ENCODE measurements at regions not wholly inside any gene's neighbourhood (a gene's known extent, or its start where the extent isn't known, plus 50 kb on each side); places are given as distances from the start of the nearest gene placed in this dataset.

- FAIRE-seq: no peak
- H3K4me3 ChIP-seq (ENCODE audit: low read depth, low read length): no peak overlapping the region
- no peak for DNase-seq (ENCODE audit: low read depth)
- H3K36me3 ChIP-seq (ENCODE audit: control insufficient read depth, insufficient read depth, low read length): no peaks in the 10 kb centered on the region
- no peaks in the 10 kb centered on the region for H3K27me3 ChIP-seq (ENCODE audit: control insufficient read depth, insufficient read depth, low read length)
- TF ChIP-seq CTCF (IDR thresholded peaks at IDR 0.05; ENCODE audit: insufficient read depth, low read length, severe bottlenecking): no peak
Measured at GRCh38 chr10:130372222-130372621, 236.0 kb downstream of the GLRX3 start.

GRCh38 chr10:130372866-130373265 lies 236.7 kb downstream of the GLRX3 start:
- FAIRE-seq: no peak
- TF ChIP-seq CTCF (IDR thresholded peaks at IDR 0.05; ENCODE audit: insufficient read depth, low read length, severe bottlenecking): no peak
- no peak overlapping the region for H3K4me3 ChIP-seq (ENCODE audit: low read depth, low read length)
- no peak for DNase-seq (ENCODE audit: low read depth)
- no peaks in the 10 kb centered on the region for H3K27me3 ChIP-seq (ENCODE audit: control insufficient read depth, insufficient read depth, low read length)
- H3K36me3 ChIP-seq (ENCODE audit: control insufficient read depth, insufficient read depth, low read length): no peaks in the 10 kb centered on the region

GRCh38 chr10:130377986-130378540 lies 241.9 kb downstream of the GLRX3 start:
- TF ChIP-seq CTCF (IDR thresholded peaks at IDR 0.05; ENCODE audit: insufficient read depth, low read length, severe bottlenecking): no peak
- FAIRE-seq (no peak), DNase-seq (ENCODE audit: low read depth) (no peak)
- Histone ChIP-seq H3K36me3 (ENCODE audit: control insufficient read depth, insufficient read depth, low read length) (no peaks in the 10 kb centered on the region), H3K27me3 (ENCODE audit: control insufficient read depth, insufficient read depth, low read length) (no peaks in the 10 kb centered on the region), H3K4me3 (ENCODE audit: low read depth, low read length) (no peak overlapping the region)

GRCh38 chr10:130378556-130379400 lies 242.6 kb downstream of the GLRX3 start:
- no peak for DNase-seq (ENCODE audit: low read depth)
- H3K36me3 ChIP-seq (ENCODE audit: control insufficient read depth, insufficient read depth, low read length): no peaks in the 10 kb centered on the region
- TF ChIP-seq CTCF (IDR thresholded peaks at IDR 0.05; ENCODE audit: insufficient read depth, low read length, severe bottlenecking): no peak
- H3K27me3 ChIP-seq (ENCODE audit: control insufficient read depth, insufficient read depth, low read length): no peaks in the 10 kb centered on the region
- H3K4me3 ChIP-seq (ENCODE audit: low read depth, low read length): no peak overlapping the region
- FAIRE-seq: no peak

GRCh38 chr10:130380056-130380455 lies 243.9 kb downstream of the GLRX3 start:
- FAIRE-seq (no peak), DNase-seq (ENCODE audit: low read depth) (no peak)
- no peaks in the 10 kb centered on the region for H3K36me3 ChIP-seq (ENCODE audit: control insufficient read depth, insufficient read depth, low read length)
- TF ChIP-seq CTCF (IDR thresholded peaks at IDR 0.05; ENCODE audit: insufficient read depth, low read length, severe bottlenecking): no peak
- H3K4me3 ChIP-seq (ENCODE audit: low read depth, low read length): no peak overlapping the region
- no peaks in the 10 kb centered on the region for H3K27me3 ChIP-seq (ENCODE audit: control insufficient read depth, insufficient read depth, low read length)

Measured in bronchial epithelial cell (primary cell).